ENCODE measurements at regions not wholly inside any gene's neighbourhood (a gene's known extent, or its start where the extent isn't known, plus 50 kb on each side); places are given as distances from the start of the nearest gene placed in this dataset.
"Not testable (repeated sequence)": the region's sequence is repeated elsewhere in the genome, so short reads cannot be mapped to it uniquely, and the experiment has no call there.

DNA sequence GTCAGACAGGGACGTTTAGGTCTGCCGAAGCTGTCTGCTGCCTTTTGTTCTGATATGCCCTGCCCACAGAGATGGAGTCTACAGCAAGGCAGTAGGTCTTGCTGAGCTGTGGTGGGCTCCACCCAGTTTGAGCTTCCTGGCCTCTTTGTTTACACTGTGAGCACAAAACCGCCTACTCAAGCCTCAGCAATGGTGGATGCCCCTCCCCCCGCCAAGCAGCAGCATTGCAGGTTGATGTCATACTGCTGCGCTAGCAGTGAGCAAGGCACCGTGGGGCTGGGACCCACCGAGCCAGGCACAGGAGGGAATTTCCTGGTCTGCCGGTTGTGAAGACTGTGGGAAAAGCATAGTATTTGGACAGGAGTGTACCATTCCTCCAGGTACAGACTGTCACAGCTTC lies 233.1 kb downstream of the ATPSCKMT start:
- not testable (repeated sequence) for DNase-seq

DNA sequence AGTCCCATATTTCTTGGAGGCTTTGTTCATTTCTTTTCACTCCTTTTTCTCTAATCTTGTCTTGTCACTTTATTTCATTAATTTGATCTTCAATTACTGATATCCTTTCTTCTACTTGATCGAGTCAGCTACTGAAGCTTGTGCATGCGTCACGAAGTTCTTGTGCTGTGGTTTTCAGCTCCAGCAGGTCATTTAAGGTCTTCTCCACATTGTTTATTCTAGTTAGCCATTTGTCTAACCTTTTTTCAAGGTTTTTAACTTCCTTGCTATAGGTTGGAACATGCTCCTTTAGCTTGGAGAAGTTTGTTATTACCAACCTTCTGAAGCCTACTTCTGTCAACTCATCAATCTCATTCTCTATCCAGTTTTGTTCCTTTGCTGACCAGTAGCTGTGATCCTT lies 234.0 kb downstream of the ATPSCKMT start:
- DNase-seq, result not testable (repeated sequence)

DNA sequence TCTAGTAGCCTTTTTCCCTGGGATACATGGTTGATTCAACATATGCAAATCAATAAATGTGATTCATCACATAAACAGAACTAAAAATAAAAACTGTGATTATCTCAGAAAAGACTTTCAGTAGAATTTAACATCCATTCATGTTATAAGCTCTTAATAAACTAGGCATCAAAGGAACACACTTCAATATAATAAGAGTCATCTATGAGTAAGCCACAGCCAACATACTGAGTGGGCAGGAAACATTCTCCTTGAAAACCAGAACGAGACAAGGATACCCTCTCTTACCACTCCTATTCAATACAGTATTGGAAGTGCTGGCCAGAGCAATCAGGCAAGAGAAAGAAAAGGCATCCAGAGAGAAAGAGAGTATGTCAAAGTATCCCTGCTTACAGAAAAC lies 239.9 kb downstream of the ATPSCKMT start:
- no peak for DNase-seq

DNA sequence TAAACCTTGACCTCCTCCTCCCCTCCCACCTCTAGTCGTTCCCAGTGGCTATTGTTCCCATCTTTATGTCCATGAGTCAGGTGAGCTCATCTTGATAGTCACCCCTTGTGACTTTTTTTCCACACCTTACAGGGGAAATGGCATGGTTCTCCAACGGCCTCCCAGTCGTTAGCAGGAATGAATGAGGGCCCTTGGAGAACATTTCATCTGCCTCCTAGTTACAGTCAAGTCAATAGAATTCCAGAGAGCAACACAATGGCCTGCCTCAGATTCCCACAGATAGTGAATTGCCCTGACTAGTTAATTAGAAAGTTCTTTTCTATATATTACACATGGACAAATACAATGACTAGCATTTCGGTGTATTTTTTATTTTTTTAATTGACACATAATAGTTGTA lies 262.6 kb downstream of the ATPSCKMT start:
- no peak for DNase-seq

DNA sequence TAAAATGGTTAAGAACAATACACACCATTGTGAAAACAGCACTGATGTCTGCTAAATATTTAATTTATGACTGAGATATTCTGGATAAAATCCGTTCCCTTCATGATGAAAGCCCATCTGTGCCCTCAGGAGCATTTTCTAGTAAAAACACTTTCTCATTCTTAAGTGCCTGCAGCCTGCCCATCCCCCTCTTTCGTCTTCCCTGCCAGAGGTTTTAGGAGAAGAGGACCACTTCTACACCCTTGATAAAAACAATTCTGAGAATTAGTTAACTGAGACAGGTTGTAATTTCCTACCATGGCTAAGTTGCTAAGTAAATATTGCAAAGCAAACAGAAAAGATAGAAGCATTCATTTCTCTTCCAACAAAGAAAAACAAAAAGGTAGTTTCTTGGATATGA lies 272.6 kb downstream of the ATPSCKMT start:
- no peak for DNase-seq

DNA sequence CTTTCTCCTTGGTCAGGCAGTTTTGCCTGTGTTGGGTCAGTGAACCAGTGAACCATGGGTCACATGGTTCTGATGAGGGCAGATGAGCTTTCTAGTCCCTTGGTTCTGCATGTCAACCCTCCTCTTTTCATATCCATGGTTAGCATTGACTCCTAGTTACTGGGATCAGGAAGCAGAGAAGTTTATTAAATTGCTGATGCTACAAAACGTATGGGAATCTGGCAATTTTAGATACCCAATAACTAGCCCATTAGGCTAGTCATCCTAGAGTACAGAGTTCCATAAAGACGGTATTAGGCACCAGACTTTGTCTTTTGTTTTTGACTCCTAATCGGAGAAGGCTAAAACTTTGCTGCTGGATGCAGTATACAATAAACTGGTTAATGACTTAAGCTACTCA lies 273.1 kb downstream of the ATPSCKMT start:
- no peak for DNase-seq

DNA sequence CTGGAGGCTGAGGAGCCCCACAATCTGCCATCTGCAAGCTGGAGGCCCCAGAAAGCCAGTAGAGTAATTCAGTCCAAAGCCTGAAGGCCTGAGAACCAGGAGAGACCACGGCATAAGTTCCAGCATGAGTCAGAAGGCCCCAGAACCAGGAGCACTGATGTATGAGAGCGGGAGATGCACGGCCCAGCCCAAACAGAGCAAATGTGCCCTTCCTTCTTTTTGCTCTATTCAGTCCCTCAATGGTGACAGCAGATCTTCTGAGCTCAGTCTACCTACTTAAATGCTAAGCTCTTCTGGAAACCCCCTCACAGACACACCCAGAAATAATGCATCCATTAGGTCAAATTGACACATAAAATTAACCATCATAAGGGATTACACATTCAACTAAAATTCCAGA lies 277.6 kb downstream of the ATPSCKMT start:
- no peak for DNase-seq

DNA sequence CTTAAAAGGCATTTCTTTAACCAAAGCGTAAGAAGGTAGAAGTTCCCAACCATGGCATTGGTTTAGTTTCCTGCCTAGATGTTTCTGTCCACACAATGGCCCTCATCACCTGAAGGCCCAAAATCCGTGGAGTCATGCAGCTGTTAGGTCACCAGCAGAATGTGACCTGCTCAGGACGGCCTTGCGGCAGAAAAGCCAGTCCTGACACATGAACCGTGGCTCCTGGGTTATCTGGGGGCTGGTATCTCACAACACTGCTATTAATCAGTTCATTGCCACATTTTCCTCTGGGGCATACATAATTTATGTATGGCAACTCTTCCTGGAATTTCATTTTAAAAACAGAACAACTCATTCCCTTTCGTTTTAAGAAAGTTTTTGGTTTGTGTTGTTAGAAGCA lies 278.4 kb downstream of the ATPSCKMT start:
- no peak for DNase-seq

DNA sequence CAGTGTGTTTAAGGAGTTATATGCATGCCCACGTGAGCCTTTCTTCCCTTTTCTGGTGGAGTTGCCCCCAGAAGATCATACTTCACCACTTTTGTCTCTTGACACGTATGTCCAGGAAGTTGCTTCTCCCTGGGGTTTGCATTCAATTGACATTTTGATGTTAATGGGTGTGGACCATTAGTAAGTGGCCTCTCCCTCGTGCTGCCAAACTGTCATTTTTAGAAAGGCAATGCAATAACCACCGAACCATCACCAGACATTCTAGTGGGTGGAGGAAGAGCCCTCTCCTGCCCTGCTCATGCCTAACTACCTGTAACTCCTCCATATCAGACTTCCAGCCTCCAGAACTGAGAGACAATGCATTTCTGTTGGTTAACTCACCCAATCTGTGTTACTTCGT lies 290.8 kb downstream of the ATPSCKMT start:
- DNase-seq, result no peak

DNA sequence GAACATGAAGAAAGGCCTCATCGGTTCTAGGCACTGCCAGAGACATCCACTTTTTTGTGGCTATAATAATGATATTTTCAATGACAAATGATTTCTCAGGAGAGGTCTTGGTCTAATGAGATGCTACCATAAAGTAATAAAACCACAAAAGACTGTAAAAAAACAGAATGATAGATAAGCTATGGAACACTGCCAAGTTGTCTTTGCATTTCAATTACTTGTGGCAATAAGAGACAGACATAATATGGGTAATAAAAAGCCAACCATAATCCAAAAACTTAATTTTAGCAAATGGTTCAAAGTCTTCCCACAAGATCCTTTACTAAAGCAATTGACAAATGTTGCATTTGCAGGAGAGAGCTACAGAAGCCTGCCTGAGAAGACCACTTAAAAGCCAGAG lies 292.5 kb downstream of the ATPSCKMT start:
- DNase-seq, result no peak

DNA sequence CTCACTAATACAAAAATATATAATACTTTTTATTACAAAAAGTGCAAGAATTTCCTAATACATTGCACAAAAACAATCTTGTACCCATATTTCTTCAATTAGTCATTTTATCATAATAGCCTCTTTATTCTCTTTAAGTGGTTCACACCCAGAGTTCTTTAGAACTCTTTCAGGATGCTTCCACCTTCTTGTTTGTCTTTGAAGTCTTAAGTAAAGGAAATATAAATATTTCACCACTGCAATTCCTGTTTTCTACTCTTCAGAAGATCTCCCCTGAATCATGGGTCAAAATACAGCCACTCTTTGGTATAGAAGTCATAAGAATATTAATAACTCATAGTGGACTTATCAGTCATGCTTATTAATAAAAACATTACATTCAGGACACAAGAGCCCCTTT lies 293.0 kb downstream of the ATPSCKMT start:
- DNase-seq, result no peak

DNA sequence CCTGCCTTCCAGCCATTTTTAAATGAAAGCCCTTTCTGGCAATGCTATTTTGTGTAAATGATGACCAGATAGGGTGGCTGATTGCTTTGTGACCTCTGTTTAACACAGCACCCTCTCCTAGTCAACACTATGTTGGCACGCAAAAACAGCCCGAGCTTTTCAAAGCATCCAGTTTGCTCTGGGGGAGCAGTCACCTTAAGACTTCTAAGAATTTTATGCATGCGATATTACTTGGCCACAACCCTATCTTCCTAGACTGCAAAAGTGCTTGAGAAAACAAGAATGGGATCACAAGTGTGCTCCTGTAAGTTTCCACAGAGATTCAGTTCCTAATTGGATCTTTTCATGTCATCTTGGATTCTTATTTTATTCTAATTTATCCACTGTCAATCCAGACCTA lies 294.1 kb downstream of the ATPSCKMT start:
- no peak for DNase-seq

DNA sequence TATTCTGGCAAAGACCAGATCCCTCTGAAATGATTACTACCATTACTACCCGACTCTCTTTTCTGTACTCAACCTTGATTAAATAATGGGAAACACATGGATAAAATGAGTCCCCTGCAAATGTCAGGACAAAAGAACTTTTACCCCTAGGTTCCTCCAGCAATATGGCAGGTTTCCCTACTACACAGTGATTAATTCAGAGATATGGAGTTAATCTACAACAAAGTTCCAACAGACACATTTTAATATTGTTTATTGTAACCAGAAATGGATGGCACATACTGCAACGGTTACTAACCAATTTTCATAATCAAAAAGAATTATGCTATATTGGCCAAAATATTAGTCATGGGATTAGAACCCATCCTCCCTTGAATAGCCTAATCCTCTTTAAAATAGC lies 294.8 kb downstream of the ATPSCKMT start:
- DNase-seq, result no peak

DNA sequence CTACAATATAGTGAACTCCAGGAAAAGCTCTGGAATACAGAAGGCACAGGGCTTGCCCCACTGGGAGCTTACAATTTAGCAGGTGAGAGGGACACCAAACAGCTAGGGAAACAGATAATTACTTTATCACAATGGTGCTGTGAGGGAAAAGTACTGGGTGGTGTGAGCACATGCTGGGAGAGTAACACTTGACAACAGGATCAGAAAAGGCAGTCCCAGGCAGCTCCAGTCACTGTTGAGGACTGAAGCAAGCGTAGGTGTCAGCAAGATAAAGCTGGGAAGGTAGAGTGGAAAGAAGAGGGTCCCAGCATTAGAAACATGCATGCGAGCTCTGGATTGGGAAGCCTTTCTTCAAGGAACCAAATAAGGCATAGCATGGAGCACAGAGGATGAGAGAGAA lies 296.0 kb downstream of the ATPSCKMT start:
- no peak for DNase-seq

DNA sequence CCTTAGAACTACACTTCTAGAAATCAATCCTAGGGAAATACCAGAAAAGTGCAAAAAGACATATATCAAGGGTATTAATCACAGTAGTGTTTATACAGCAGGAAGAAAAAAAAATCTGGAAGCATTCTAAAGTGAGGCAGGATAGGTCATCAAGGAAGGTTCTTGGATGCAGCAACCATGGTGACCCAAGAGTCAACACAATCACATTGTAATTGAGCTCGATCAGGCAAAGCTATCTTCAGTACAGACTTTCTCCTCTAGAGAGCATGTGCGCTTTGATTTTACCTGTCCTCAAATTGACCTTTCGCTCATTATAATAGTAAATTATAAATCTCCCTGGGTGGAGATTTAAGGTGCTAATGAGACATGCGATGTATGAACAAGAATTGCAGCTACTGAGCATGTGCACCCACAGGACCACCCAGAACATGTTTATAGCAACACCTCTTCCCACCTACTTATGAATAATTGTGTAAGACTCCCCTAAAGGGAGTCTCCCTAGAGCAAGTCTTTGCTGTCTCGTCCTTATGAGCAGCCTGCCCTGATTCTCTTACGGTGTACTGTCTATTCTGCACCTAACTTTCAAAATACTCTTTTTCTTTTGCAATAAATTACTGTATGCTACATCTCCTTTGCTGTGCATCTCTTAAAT lies 297.7 kb downstream of the ATPSCKMT start:
- no peak for DNase-seq

DNA sequence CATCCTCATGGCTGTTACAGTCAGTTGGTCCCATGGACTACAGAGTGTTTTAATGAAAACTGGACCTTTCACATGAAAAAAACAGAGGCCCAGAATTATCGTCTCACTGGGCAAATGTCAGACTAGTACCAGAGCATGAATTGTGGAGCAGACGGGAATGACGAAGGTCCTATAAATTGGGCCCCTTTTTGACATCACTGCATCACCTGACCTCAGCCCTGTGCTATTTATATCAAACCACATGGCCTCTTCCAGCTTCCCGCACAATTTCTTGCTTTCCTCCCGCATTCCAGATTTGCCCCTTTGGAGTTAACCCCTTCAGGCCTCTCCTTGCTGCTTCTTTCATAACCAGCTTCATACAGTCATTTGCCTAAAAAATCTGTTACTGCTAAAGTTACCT lies 301.7 kb downstream of the ATPSCKMT start:
- no peak for DNase-seq

DNA sequence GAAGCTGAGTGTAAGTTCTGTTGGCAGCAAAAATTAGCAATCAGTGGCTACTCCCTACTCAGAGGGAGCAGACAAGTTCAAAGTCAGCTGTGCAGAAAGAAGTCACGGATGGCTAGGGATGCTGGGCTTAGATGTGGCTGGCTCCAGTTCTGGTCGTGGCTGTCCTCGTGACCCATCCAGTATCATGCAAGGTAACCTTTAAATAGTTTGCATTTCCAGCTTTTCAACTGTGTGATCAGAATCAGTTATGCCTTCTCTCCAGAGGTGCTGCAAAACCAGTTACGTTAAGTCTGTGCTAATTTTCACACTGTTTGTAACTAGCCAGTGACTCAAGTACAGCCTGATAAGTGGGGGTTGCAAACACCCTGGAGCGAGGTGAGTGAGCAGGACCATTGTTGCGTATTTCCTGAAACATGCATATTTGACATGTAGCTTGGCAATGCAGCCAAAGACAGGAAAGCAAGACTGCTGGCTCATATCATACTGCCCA lies 302.4 kb downstream of the ATPSCKMT start:
- DNase-seq, result no peak

DNA sequence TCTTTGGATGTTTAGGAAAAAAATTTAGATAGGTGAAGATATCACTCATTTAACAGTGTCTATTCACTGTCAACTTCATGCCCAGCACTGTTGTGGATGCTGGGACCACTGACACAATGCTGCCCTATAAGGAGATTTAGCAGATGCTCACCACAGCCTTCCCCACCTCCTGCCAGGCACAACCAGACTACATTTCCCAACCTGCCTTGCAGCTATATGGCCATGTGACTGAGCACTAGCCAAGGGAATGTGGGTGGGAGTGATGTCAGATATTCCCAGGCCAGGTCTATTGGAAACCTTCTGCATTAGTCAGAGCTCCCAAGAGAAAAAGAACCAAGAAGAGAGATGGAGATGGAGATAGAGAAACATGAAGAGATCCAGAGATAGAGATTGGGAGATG lies 302.6 kb upstream of the TAS2R1 start:
- DNase-seq, result no peak

DNA sequence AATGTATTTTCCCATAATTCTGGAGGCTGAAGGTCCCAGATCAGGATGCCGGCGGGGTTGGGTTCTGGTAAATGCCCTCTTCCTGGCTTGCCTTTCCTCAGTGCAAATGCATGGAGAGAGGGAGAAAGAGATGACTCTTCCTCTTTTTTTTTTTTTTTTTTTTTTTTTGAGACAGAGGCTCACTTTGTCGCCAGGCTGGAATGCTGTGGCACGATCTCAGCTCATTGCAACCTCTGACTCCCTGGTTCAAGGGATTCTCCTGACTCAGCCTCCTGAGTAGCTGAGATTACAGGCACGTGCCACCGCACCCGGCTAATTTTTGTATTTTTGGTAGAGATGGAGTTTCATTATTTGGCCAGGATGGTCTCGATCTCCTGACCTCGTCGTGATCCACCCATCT lies 300.0 kb upstream of the TAS2R1 start:
- DNase-seq, result no peak

DNA sequence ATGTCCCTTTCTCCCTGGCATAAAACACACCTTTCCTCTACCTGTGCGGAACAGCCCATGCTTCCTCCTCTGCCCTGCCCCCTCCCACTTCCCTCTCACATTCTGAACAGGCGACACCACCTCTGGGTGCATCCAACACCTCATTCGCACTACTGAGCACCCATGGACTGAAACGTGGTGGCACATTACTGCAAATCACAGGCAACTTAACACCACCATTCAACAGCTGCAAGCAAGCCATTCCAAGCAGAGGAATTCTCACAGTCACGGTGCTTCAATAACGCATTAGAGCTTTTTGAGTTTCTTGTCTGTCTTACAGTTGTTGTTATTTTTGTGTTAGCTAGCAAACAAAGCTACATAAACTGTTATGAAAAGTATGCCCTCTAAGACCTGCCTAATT lies 298.2 kb upstream of the TAS2R1 start:
- no peak for DNase-seq

DNA sequence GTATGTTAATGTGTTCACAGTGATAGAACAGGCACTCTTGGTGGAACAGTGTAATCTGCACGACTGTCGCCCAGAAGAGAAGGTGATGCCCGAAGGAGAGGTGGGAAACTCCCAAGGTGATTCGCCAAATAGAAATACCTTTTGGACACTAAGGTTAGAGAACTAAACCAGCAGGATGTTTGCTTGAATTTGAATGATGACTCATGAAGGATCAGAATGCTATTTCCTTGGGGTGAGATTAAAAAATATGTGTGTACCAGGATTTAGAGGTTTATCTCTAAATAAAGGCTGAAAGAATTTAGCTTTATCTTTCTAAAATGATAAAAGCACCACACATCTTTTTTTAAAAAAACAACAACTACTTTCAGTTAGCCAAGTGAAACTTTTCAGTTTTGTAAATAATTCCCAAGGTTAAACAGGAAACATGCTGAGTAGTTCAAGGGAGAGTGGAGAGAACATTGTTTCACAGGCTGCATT lies 297.4 kb upstream of the TAS2R1 start:
- DNase-seq, result no peak

DNA sequence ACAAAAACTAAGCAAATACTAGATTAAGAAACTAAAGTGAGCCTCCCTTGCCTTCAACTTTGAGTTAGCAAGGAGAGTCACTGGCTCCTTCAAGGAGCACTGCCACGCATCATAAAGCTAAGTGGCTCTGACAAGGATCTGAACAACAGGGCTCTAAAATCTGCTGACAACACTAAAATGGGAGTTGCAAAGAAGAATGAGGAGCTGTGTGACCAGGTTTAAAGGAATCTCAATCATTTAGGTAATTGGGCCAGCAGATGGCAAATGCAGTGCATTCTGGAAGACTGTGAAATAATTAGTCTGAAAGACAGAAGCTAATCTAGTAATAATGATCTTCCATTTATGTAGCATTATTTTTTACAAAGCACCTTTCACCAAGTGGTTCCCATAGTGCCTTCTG lies 297.0 kb upstream of the TAS2R1 start:
- DNase-seq, result no peak

DNA sequence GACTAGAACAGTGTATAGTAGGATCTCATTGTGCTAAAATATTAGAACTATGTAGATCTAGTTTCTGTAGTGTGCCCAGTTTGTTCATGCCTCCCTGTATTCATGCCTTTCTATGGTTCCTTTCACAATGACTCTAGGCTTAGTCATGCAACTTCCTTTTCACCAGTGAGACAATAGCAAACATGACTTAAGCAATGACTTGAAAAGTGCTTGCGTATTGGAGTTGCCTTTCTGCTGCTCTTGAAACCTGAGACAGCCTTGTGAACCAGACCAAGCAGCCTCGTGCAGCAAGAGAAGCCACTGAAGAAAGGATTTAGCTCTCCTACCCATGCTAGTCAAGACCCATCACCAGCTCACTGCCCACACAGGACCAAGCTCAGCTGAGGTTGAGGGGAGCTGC lies 294.5 kb upstream of the TAS2R1 start:
- DNase-seq, result no peak

DNA sequence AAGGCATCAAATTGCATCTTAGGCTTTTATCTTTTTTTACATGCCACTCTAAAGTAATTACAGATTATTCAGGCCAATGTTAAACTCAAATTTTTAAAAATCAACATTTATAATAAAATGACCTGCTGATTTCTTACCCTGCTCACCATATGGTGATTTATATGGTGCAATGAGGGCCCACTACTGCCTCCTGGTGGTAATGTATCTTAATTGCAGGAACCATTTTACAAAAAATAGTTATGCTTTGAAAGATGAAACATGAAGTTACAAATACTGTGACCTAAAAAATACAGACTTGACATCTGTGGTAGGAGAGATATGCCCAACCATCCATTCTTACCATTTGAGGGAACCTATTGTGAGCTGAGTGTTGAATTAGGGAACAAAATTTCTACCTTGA lies 292.6 kb upstream of the TAS2R1 start:
- no peak for DNase-seq

DNA sequence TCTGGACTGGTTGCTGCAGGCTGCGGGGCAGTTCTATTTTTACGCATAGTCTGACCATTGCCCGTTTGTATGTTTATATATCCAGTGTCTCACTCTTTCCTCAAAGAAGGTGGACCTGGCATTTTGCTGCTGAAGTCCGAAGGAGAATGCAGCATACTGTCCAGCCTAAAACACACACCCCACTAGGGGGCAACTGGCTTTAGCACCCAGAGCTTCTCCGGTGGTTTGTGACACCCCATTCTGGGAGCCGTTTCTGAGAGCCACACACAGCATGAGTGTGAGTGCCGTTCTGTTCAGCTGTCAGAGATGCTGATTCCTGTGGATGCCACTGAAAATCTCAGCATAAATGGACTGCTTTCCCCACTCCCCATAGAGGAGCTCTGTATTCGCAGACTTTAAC lies 290.5 kb upstream of the TAS2R1 start:
- no peak for DNase-seq
